ENCODE measurements at regions not wholly inside any gene's neighbourhood (a gene's known extent, or its start where the extent isn't known, plus 50 kb on each side); places are given as distances from the start of the nearest gene placed in this dataset.

DNA sequence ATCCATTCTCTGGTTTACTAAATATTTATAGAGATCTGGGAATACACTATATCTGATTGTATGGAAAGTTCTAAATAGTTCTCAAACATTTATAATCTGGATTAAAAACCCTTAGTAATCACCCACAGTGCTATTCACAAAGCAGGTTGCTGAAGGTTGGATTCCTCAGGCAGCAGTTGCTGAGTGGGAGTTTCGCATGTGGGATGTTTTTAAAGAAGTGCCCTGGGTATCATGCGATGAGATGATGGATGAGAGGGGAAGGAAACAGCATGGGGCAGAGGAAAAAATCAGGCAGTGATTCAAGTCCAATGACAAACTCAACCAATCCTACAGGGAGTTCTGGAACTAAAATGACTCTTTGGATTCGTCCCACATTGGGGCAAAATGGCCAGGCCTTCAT is 85.3 kb upstream of the GALNT2 start:
- no peak for DNase-seq

- DNase-seq = no peak
Observed at GRCh38 chr1:229984310-229984991, 82.6 kb upstream of the GALNT2 start.

GRCh38 chr1:229984992-229985612 is 81.9 kb upstream of the GALNT2 start:
- no peak for DNase-seq

DNA sequence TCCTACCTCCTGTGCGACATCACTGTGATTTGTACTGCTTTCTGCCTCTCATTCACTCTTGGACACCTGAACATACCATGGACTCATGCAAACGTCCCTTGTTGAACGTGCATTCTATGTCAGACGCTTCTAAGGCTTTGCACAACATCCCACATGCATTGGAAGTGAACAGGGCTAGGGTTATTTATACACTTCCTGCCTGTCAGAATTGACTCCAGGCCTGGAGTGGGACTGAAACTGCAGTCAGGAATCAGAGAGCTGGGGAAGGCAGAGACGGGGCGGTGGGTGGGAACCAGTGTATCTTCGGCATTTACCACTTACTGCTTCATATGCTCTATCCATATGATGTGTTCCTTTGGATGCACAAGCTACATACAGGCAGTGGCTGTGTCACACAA is 81.4 kb upstream of the GALNT2 start:
- no peak for DNase-seq

- DNase-seq = no peak
Observed at GRCh38 chr1:229986737-229987337, 80.2 kb upstream of the GALNT2 start.

DNA sequence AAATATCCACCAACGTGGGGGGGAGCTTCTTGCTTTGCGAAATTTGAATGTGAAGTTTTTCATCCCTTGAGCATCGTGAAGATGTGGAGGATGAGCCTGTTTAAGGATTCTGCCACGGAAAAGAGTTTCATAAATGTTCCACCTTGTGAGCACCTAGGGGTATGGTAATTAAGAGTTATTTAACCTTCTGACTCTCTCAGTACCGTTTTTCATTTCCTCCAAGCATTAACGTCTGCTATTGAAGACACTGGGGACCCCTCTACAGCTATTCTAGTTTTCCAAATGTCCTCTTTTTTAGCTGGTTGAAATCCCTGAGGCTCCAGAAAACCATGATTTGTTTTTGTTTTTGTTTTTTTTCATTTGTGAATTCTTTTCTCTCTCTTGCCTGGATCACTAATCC is 79.1 kb upstream of the GALNT2 start:
- no peak for DNase-seq

DNA sequence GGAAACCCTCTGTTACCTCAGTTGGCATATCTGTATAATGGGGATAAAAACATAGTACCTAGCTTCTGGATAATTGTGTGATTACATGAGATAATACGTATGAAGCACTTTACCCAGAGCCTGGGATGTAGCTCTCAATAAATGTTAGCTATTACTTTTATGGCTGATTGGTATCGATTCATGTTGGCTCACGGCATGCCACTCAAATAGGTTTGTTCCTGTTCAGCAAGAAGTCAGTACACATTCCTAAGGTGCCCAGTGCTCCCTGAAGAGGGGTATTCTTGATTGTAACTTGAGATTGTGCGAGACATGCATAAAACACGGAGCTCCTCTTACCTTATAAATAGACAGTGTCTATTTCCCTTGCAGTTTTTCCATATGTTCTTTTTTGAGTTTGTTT is 78.5 kb upstream of the GALNT2 start:
- DNase-seq = no peak

DNA sequence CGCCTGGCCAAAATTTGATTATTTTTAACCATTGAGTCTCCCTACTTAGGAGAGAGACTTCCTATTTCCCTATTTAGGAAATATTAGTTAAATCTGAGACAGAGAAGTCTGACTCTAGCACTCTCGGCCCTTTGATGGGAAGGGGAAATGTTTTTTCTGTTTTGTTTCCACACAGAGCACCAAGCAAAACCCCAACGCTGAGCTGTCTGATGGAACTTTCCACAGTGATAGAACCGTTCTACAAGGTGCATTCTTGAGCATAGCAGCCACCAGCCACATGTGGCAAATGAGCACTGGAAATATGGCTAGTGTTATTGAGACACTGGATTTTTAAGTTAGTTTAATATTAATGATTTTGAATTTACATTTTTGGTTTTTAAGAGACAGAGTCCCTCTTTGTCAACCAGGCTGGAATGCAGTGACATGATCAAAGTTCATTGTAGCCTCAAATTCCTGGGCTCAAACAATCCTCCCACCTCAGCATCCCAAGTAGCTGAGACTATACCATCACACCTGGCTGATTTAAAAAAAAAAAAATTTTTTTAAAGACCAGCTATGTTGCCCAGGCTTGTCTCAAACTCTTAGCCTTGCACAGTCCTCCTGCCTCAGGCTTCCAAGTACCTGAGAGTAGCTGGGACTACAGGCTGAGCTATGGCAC is 77.3 kb upstream of the GALNT2 start:
- no peak for DNase-seq

DNA sequence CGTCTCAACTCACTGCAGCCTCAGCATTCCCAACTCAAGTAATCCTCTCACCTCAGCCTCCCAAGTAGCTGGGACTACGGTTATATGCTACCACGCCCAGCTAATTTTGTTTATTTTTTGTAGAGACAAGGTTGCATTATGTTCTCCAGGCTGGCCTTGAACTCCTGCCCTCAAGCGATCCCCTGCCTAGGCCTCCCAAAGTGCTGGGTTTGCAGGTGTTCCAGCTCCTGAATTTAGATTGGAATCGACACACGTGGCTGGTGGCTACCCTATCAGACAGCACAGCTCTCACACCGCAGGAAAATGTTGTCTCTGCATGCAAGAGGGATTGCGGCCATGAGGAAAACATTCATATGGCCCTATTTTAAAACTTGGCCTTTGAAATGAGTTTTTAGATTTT is 76.7 kb upstream of the GALNT2 start:
- DNase-seq = no peak

- no peak for DNase-seq
Observed at GRCh38 chr1:229991104-229991513, 75.9 kb upstream of the GALNT2 start.

- DNase-seq = no peak
Observed at GRCh38 chr1:229991724-229992333, 75.2 kb upstream of the GALNT2 start.

GRCh38 chr1:229993060-229993459 is 74.0 kb upstream of the GALNT2 start:
- DNase-seq = no peak

GRCh38 chr1:229993894-229994293 is 73.1 kb upstream of the GALNT2 start:
- no peak for DNase-seq

GRCh38 chr1:229999004-229999670 is 67.9 kb upstream of the GALNT2 start:
- no peak for DNase-seq

- no peak for DNase-seq
Observed at GRCh38 chr1:230000493-230001184, 66.4 kb upstream of the GALNT2 start.

GRCh38 chr1:230002164-230002803 is 64.8 kb upstream of the GALNT2 start:
- DNase-seq = no peak

DNA sequence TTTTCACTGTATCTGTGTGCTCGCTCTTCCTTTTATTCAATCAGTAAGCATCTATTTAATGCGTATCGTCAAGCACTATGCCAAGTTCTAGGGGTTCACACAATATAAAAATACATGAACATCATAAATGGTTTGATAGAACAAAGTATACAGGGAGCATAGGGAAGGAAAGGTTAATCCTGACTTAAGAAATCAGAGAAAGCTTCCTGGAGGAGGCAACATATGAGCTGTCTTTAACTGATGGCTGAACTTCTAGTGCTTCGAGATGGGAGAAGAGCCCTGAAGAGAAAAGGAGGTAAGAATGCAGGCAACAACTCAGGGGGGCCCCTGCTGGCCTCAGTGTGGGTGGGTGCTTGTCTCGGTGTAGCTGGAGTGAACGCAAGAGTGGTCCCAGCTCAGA is 63.6 kb upstream of the GALNT2 start:
- DNase-seq = no peak

- DNase-seq = no peak
Observed at GRCh38 chr1:230005040-230005439, 62.0 kb upstream of the GALNT2 start.

DNA sequence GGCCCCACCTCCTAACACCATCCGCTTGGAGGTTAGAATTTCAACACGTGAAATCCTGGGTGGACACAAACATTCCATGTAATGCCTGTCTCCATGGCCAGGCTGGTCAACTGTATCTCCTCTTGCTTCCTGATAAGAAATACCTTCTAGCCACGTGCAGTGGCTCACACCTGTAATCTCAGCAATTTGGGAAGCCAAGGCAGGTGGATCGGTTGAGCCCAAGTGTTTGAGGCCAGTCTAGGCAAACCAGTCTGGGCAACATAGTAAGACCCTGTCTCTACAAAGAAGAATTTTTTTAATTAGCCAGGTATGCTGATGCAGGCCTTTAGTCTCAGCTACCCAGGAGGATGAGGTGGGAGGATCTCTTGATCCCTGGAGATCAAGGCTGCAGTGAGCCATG is 58.3 kb upstream of the GALNT2 start:
- no peak for DNase-seq

GRCh38 chr1:230009611-230010313 is 57.3 kb upstream of the GALNT2 start:
- DNase-seq = no peak

All from stimulated activated CD4-positive, alpha-beta T cell treated with anti-CD3 and anti-CD28 coated beads, Interleukin-4, amount 100 ng/mL, for 1 hour (primary cell).